HAP-1 (cell line): ENCODE measurements at regions not wholly inside any gene's neighbourhood (a gene's known extent, or its start where the extent isn't known, plus 50 kb on each side); places are given as distances from the start of the nearest gene placed in this dataset.

Experiments used
- DNase-seq, 2 experiments: peaks; one replicate each; pipeline ENCODE4 v3.0.0-alpha.2; 2016 to 2020; ENCODE audit warnings: low spot score in 2 of 2
- H3K27me3 ChIP-seq: fragments of 250-450 bp; sonication (Bioruptor Pico); 2 replicates; pipeline ENCODE4 v1.5.1; 2020; ENCODE audit warnings: low read depth, mild to moderate bottlenecking, moderate library complexity
- H3K36me3 ChIP-seq: fragments of 250-450 bp; sonication (Bioruptor Pico); replicated peaks from 2 replicates; pipeline ENCODE4 v1.5.1; 2020; ENCODE audit warnings: mild to moderate bottlenecking
- H3K4me1 ChIP-seq: fragments of 250-450 bp; sonication (Bioruptor Pico); 2 replicates; pipeline ENCODE4 v1.5.1; 2020; ENCODE audit warnings: mild to moderate bottlenecking
- H3K4me3 ChIP-seq: fragments of 250-450 bp; sonication (Bioruptor Pico); 2 replicates; pipeline ENCODE4 v1.5.1; 2020; ENCODE audit warnings: mild to moderate bottlenecking, moderate library complexity
- H3K9me3 ChIP-seq: fragments of 250-450 bp; sonication (Bioruptor Pico); 2 replicates; pipeline ENCODE4 v1.5.1; 2020; ENCODE audit warnings: mild to moderate bottlenecking, moderate library complexity
- in situ Hi-C: fragments of 300-500 bp; cut with MboI; formaldehyde crosslinking; loops from 3 replicates; pipeline ENCODE4 v1.14.3; 2020; ENCODE audit warnings: low sequenced_read_pairs, inconsistent platforms, mixed read lengths

GRCh38 chr2:118791483-118791882 lies 56.0 kb downstream of the EN1 start:
- H3K4me3 ChIP-seq, result no peak overlapping the region
- in situ Hi-C loops, result no loop called here
- H3K36me3 ChIP-seq, result no peaks in the 10 kb centered on the region
- no peaks in the 10 kb centered on the region for H3K4me1 ChIP-seq
- no peaks in the 10 kb centered on the region for H3K9me3 ChIP-seq
- DNase-seq, result no peak
- no peaks in the 10 kb centered on the region for H3K27me3 ChIP-seq

GRCh38 chr2:118786746-118787145 lies 60.7 kb downstream of the EN1 start:
- Histone ChIP-seq H3K27me3 (no peaks in the 10 kb centered on the region), H3K4me3 (no peak overlapping the region), H3K4me1 (no peaks in the 10 kb centered on the region), H3K9me3 (no peaks in the 10 kb centered on the region), H3K36me3 (no peaks in the 10 kb centered on the region)
- no peak for DNase-seq
- in situ Hi-C loops, result no loop called here

- no peaks in the 10 kb centered on the region for H3K27me3 ChIP-seq
- H3K36me3 ChIP-seq, result no peaks in the 10 kb centered on the region
- no peak for DNase-seq
- H3K4me3 ChIP-seq, result no peak overlapping the region
- no peaks in the 10 kb centered on the region for H3K9me3 ChIP-seq
- in situ Hi-C loops, result no loop called here
- no peaks in the 10 kb centered on the region for H3K4me1 ChIP-seq
These were observed 62.6 kb downstream of the EN1 start for GRCh38 chr2:118784860-118785259.

GRCh38 chr2:118779362-118779761 lies 68.1 kb downstream of the EN1 start:
- DNase-seq, result no peak
- H3K36me3 ChIP-seq, result no peaks in the 10 kb centered on the region
- in situ Hi-C loops, result no loop called here
- H3K4me3 ChIP-seq, result no peak overlapping the region
- H3K4me1 ChIP-seq, result peaks cover 9% of the 10 kb centered on the region
- H3K9me3 ChIP-seq, result no peaks in the 10 kb centered on the region
- no peaks in the 10 kb centered on the region for H3K27me3 ChIP-seq

- Histone ChIP-seq H3K4me3 (peak overlapping the region; percentile 31), H3K9me3 (no peaks in the 10 kb centered on the region), H3K4me1 (peaks cover 9% of the 10 kb centered on the region), H3K27me3 (no peaks in the 10 kb centered on the region), H3K36me3 (no peaks in the 10 kb centered on the region)
- in situ Hi-C loops, result loop anchor here (5.0 kb wide), 1 partner anchor 78 kb away; no protein-coding TSS in a partner anchor
- peak; percentile 51 to 88 for DNase-seq
These were observed 72.9 kb downstream of the EN1 start for GRCh38 chr2:118774458-118775133.

GRCh38 chr2:118773826-118774225 lies 73.6 kb downstream of the EN1 start:
- Histone ChIP-seq H3K27me3 (no peaks in the 10 kb centered on the region), H3K9me3 (no peaks in the 10 kb centered on the region), H3K4me3 (no peak overlapping the region), H3K4me1 (peaks cover 9% of the 10 kb centered on the region), H3K36me3 (no peaks in the 10 kb centered on the region)
- DNase-seq, result no peak
- in situ Hi-C loops, result loop anchor here (5.0 kb wide), 1 partner anchor 78 kb away; no protein-coding TSS in a partner anchor

GRCh38 chr2:118772487-118773200 lies 74.8 kb downstream of the EN1 start:
- no peaks in the 10 kb centered on the region for H3K9me3 ChIP-seq
- no peak for DNase-seq
- H3K27me3 ChIP-seq, result no peaks in the 10 kb centered on the region
- in situ Hi-C loops, result loop anchor here (5.0 kb wide), 1 partner anchor 80 kb away; no protein-coding TSS in a partner anchor
- no peak overlapping the region for H3K4me3 ChIP-seq
- no peaks in the 10 kb centered on the region for H3K36me3 ChIP-seq
- H3K4me1 ChIP-seq, result peaks cover 9% of the 10 kb centered on the region

GRCh38 chr2:118769707-118770400 lies 77.6 kb downstream of the EN1 start:
- H3K4me1 ChIP-seq, result peaks cover 2% of the 10 kb centered on the region; the same call in 1 of the 2 replicates
- no peak overlapping the region for H3K4me3 ChIP-seq
- H3K27me3 ChIP-seq, result no peaks in the 10 kb centered on the region
- no peaks in the 10 kb centered on the region for H3K36me3 ChIP-seq
- in situ Hi-C loops, result loop anchor here (5.0 kb wide), 1 partner anchor 82 kb away; no protein-coding TSS in a partner anchor
- H3K9me3 ChIP-seq, result no peaks in the 10 kb centered on the region
- no peak for DNase-seq

GRCh38 chr2:118766871-118767270 lies 80.6 kb downstream of the EN1 start:
- no peaks in the 10 kb centered on the region for H3K27me3 ChIP-seq
- in situ Hi-C loops, result no loop called here
- no peak overlapping the region for H3K4me3 ChIP-seq
- no peaks in the 10 kb centered on the region for H3K4me1 ChIP-seq
- no peaks in the 10 kb centered on the region for H3K9me3 ChIP-seq
- H3K36me3 ChIP-seq, result no peaks in the 10 kb centered on the region
- no peak for DNase-seq

- in situ Hi-C loops, result no loop called here
- H3K27me3 ChIP-seq, result peaks cover 1% of the 10 kb centered on the region
- H3K9me3 ChIP-seq, result no peaks in the 10 kb centered on the region
- H3K36me3 ChIP-seq, result no peaks in the 10 kb centered on the region
- DNase-seq, result no peak
- H3K4me3 ChIP-seq, result no peak overlapping the region
- H3K4me1 ChIP-seq, result no peaks in the 10 kb centered on the region
These were observed 82.6 kb downstream of the EN1 start for GRCh38 chr2:118764855-118765254.

- DNase-seq, result peak; percentile 59 to 60
- in situ Hi-C loops, result no loop called here
- Histone ChIP-seq H3K4me3 (no peak overlapping the region), H3K36me3 (no peaks in the 10 kb centered on the region), H3K27me3 (peaks cover 6% of the 10 kb centered on the region), H3K4me1 (no peaks in the 10 kb centered on the region), H3K9me3 (no peaks in the 10 kb centered on the region)
These were observed 83.7 kb downstream of the EN1 start for GRCh38 chr2:118763797-118764196.

GRCh38 chr2:118762290-118762689 lies 85.2 kb downstream of the EN1 start:
- in situ Hi-C loops, result no loop called here
- Histone ChIP-seq H3K36me3 (no peaks in the 10 kb centered on the region), H3K9me3 (no peaks in the 10 kb centered on the region), H3K27me3 (peaks cover 9% of the 10 kb centered on the region), H3K4me1 (no peaks in the 10 kb centered on the region), H3K4me3 (no peak overlapping the region)
- DNase-seq, result no peak

- Histone ChIP-seq H3K9me3 (no peaks in the 10 kb centered on the region), H3K36me3 (no peaks in the 10 kb centered on the region), H3K4me3 (no peak overlapping the region), H3K4me1 (no peaks in the 10 kb centered on the region), H3K27me3 (peaks cover 9% of the 10 kb centered on the region)
- no peak for DNase-seq
- in situ Hi-C loops, result no loop called here
These were observed 85.7 kb downstream of the EN1 start for GRCh38 chr2:118761771-118762170.

GRCh38 chr2:118755901-118756300 lies 91.5 kb downstream of the EN1 start:
- H3K27me3 ChIP-seq, result peaks cover 9% of the 10 kb centered on the region
- H3K36me3 ChIP-seq, result no peaks in the 10 kb centered on the region
- no peak overlapping the region for H3K4me3 ChIP-seq
- H3K9me3 ChIP-seq, result no peaks in the 10 kb centered on the region
- in situ Hi-C loops, result no loop called here
- no peak for DNase-seq
- H3K4me1 ChIP-seq, result no peaks in the 10 kb centered on the region
